ENCODE measurements at regions not wholly inside any gene's neighbourhood (a gene's known extent, or its start where the extent isn't known, plus 50 kb on each side); places are given as distances from the start of the nearest gene placed in this dataset.

GRCh38 chr2:49226360-49226759 is 72.0 kb upstream of the FSHR start:
- Mint-ChIP-seq H3K36me3 (no peaks in the 10 kb centered on the region), H3K27ac (no peak overlapping the region), H3K4me1 (no peaks in the 10 kb centered on the region), H3K4me3 (no peak overlapping the region), H3K9me3 (peaks cover 3% of the 10 kb centered on the region), H3K27me3 (no peaks in the 10 kb centered on the region)
- no peak for ATAC-seq

DNA sequence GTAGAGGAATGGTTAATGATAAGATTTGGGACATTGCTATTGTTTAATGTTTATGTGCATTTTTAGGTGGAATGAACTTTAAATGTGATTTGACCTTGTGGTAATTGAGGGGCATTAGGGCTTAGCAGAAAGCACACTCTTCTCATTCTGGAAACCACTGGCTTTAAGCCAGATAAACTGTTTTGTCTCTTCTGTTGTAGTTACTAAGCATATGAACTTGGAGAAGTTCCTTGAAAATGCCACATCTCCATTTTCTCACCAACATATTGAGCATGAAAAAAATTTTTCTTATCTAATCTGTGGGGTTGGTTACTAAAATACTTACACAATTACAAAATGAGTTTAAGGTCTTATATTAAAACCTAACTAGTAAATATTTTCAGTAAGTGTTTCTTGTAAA is 70.8 kb upstream of the FSHR start:
- Mint-ChIP-seq H3K4me3 (no peak overlapping the region), H3K27ac (no peak overlapping the region), H3K36me3 (no peaks in the 10 kb centered on the region), H3K4me1 (no peaks in the 10 kb centered on the region), H3K27me3 (no peaks in the 10 kb centered on the region), H3K9me3 (peaks cover under 1% of the 10 kb centered on the region)
- ATAC-seq: no peak

DNA sequence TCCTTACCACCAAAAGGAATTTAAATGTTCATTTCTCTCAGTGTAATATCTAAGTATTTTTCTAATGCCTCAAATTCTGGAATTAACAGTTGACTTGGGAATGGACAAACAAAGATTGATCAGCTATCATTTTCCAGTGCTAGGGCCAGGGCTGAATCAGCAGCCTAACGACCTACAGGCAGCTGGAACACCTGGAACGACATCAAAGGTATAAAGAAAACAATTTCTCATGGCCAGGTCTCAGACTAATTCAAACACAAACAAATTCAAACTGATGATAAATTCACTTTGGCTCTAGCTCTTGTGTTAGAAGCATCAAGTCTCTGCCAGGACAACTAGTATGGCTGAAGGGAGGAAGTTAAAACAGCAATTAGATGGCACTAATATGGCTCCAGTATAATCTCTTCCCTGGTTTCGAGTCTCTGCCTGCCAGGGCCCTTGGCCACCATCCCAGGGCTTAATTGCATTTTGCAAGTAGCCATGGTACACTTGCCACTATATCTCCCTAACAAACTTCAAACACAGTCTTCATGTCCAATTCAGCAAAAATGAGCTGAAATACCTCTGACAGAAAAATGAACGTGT is 70.2 kb upstream of the FSHR start:
- H3K4me3 Mint-ChIP-seq: no peak overlapping the region
- peaks cover 3% of the 10 kb centered on the region for H3K9me3 Mint-ChIP-seq
- H3K4me1 Mint-ChIP-seq: no peaks in the 10 kb centered on the region
- ATAC-seq: no peak
- H3K27me3 Mint-ChIP-seq: no peaks in the 10 kb centered on the region
- no peaks in the 10 kb centered on the region for H3K36me3 Mint-ChIP-seq
- no peak overlapping the region for H3K27ac Mint-ChIP-seq

- Mint-ChIP-seq H3K36me3 (no peaks in the 10 kb centered on the region), H3K9me3 (peaks cover 3% of the 10 kb centered on the region)
Measured at GRCh38 chr2:49222975-49223528, 68.7 kb upstream of the FSHR start.

GRCh38 chr2:49219741-49220140 is 65.4 kb upstream of the FSHR start:
- Mint-ChIP-seq H3K9me3 (peaks cover 3% of the 10 kb centered on the region), H3K4me3 (no peak overlapping the region), H3K27me3 (no peaks in the 10 kb centered on the region), H3K4me1 (no peaks in the 10 kb centered on the region), H3K36me3 (no peaks in the 10 kb centered on the region), H3K27ac (no peak overlapping the region)
- no peak for ATAC-seq

More at GRCh38 chr2:49222975-49223528, 68.7 kb upstream of the FSHR start:
- ATAC-seq: no peak
- no peaks in the 10 kb centered on the region for H3K4me1 Mint-ChIP-seq
- no peaks in the 10 kb centered on the region for H3K27me3 Mint-ChIP-seq
- no peak overlapping the region for H3K4me3 Mint-ChIP-seq
- H3K27ac Mint-ChIP-seq: no peak overlapping the region

DNA sequence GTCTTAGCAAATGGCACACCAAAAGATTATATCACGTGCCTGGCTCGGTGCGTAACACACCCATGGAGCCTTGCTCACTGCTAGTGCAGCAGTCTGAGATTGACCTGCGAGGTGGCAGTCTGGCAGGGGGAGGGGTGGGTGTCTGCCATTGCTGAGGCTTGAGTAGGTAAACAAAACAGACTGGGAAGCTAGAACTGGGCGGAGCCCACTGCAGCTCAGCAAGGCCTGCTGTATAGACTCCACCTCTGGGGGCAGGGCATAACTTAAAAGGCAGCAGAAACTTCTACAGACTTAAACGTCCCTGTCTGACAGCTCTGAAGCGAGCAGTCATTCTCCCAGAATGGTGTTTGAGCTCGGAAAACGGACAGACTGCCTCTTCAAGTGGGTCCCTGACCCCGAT is 55.9 kb upstream of the FSHR start:
- H3K27ac Mint-ChIP-seq: no peak overlapping the region
- H3K36me3 Mint-ChIP-seq: no peaks in the 10 kb centered on the region
- H3K27me3 Mint-ChIP-seq: no peaks in the 10 kb centered on the region
- no peak for ATAC-seq
- peaks cover 5% of the 10 kb centered on the region for H3K9me3 Mint-ChIP-seq
- no peaks in the 10 kb centered on the region for H3K4me1 Mint-ChIP-seq
- H3K4me3 Mint-ChIP-seq: no peak overlapping the region

DNA sequence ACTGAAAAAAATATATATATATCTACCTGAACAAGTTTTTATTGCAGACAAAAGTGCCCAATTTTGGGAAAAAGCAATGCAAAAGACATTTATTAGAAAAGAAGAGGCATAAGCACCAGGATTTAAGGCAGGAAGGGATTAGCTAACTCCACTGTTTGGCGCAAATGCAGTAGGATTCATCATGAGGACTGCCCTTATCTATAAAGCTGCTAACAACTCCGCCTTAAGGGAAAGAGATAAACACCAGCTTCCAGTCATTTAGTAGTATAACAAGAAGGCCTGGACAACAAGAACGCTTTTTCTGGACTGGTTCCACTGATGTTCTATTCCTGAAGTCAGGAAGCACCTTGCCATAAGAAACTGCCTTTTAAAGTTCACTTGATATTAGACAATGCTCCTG is 52.9 kb upstream of the FSHR start:
- Mint-ChIP-seq H3K4me3 (no peak overlapping the region), H3K9me3 (no peaks in the 10 kb centered on the region), H3K27me3 (no peaks in the 10 kb centered on the region), H3K27ac (no peak overlapping the region), H3K4me1 (no peaks in the 10 kb centered on the region), H3K36me3 (no peaks in the 10 kb centered on the region)
- ATAC-seq: no peak

Measured in stimulated activated memory B cell treated with anti-CD40 and anti-IgM and Interleukin-4, amounts not matched to agents 10 μg/mL and 1 μg/mL and 100 μg/mL, for 72 hours (primary cell).